ENCODE measurements at regions not wholly inside any gene's neighbourhood (a gene's known extent, or its start where the extent isn't known, plus 50 kb on each side); places are given as distances from the start of the nearest gene placed in this dataset.
"Not testable (repeated sequence)": the region's sequence is repeated elsewhere in the genome, so short reads cannot be mapped to it uniquely, and the experiment has no call there.

GRCh38 chr4:45292844-45293243, 566.5 kb upstream of the GNPDA2 start:
- no peaks in the 10 kb centered on the region for H3K36me3 Mint-ChIP-seq (ENCODE audit: low read depth)
- H3K27me3 Mint-ChIP-seq (ENCODE audit: low read depth) = peaks cover 2% of the 10 kb centered on the region
- TF ChIP-seq, protein P1, sequence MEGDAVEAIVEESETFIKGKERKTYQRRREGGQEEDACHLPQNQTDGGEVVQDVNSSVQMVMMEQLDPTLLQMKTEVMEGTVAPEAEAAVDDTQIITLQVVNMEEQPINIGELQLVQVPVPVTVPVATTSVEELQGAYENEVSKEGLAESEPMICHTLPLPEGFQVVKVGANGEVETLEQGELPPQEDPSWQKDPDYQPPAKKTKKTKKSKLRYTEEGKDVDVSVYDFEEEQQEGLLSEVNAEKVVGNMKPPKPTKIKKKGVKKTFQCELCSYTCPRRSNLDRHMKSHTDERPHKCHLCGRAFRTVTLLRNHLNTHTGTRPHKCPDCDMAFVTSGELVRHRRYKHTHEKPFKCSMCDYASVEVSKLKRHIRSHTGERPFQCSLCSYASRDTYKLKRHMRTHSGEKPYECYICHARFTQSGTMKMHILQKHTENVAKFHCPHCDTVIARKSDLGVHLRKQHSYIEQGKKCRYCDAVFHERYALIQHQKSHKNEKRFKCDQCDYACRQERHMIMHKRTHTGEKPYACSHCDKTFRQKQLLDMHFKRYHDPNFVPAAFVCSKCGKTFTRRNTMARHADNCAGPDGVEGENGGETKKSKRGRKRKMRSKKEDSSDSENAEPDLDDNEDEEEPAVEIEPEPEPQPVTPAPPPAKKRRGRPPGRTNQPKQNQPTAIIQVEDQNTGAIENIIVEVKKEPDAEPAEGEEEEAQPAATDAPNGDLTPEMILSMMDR (conservative IDR thresholded peaks at IDR 0.05) = no peak
- H3K4me1 Mint-ChIP-seq = no peaks in the 10 kb centered on the region
- no peak overlapping the region for H3K27ac Mint-ChIP-seq (ENCODE audit: unreplicated experiment)
- no peak for DNase-seq (ENCODE audit: low read depth, low spot score)
- peaks cover 10% of the 10 kb centered on the region for H3K9me3 Mint-ChIP-seq
- H3K4me3 Mint-ChIP-seq = no peak overlapping the region

DNA sequence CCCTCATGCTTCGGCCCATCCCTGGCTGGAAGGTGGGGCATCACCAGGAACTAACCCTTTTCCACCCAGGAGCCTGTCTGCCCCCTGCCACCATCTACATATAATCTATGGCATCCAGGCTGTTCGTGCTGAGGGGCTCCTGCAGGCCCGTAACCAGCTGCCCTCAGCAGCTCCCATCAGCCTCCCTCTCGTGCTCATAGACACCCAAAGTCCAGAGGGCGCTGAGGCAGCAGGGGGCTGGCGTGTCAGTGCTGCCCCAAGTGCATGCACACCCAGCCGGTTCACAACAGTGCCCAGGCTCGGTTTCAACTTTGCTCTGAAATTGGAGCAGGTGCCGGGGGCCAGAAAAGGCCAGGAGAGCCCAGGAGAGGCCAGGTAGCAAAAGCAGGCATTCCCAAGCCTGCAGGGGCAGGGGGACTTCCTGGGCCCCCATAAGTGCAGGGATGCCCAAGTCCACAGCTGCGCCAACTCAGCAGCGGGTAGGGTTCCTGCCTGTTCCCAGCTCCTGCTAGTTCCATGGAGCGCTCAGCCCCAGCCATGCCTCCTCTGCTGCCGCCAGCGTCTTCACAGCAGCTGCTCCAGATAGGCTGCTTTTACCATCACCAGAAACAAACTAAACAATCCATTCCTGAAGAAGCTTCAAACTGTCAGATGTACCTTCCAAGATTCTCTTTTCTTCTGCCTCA, 558.2 kb upstream of the GNPDA2 start:
- DNase-seq (ENCODE audit: low read depth, low spot score) = no peak
- H3K4me1 Mint-ChIP-seq = no peaks in the 10 kb centered on the region
- no peaks in the 10 kb centered on the region for H3K36me3 Mint-ChIP-seq (ENCODE audit: low read depth)
- no peak overlapping the region for H3K27ac Mint-ChIP-seq (ENCODE audit: unreplicated experiment)
- H3K27me3 Mint-ChIP-seq (ENCODE audit: low read depth) = no peaks in the 10 kb centered on the region
- TF ChIP-seq, protein P1 (conservative IDR thresholded peaks at IDR 0.05) = no peak
- H3K4me3 Mint-ChIP-seq = no peak overlapping the region
- H3K9me3 Mint-ChIP-seq = peaks cover 5% of the 10 kb centered on the region

- Mint-ChIP-seq H3K9me3 (peaks cover under 1% of the 10 kb centered on the region), H3K4me3 (no peak overlapping the region), H3K4me1 (no peaks in the 10 kb centered on the region), H3K27ac (ENCODE audit: unreplicated experiment) (no peak overlapping the region), H3K27me3 (ENCODE audit: low read depth) (no peaks in the 10 kb centered on the region), H3K36me3 (ENCODE audit: low read depth) (no peaks in the 10 kb centered on the region)
- no peak for DNase-seq (ENCODE audit: low read depth, low spot score)
- TF ChIP-seq, protein P1 (conservative IDR thresholded peaks at IDR 0.05) = no peak
Observed at GRCh38 chr4:45283352-45283751, 557.0 kb upstream of the GNPDA2 start.

DNA sequence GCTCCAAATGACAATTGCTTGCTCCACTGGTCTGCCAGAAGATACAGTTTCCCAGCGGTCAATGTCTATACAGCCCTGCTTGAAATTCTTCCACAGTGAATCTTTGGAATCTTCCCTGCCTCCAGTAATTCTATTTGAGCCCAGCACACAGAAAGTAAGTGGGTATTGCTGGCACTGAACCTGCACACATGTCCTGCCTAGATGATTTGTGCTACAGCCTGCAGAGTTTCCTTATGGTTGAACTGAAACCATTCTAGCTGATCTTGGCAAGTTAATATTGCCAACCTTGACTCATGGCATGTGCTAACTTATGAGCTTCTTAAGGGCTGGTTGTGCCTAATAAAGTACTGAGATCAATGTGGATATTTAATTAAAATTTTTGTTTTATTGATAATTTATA, 553.8 kb upstream of the GNPDA2 start:
- Mint-ChIP-seq H3K9me3 (no peaks in the 10 kb centered on the region), H3K4me1 (no peaks in the 10 kb centered on the region), H3K36me3 (ENCODE audit: low read depth) (no peaks in the 10 kb centered on the region), H3K27ac (ENCODE audit: unreplicated experiment) (no peak overlapping the region), H3K27me3 (ENCODE audit: low read depth) (no peaks in the 10 kb centered on the region), H3K4me3 (no peak overlapping the region)
- no peak for DNase-seq (ENCODE audit: low read depth, low spot score)
- TF ChIP-seq, protein P1 (conservative IDR thresholded peaks at IDR 0.05) = no peak

- H3K27ac Mint-ChIP-seq (ENCODE audit: unreplicated experiment) = no peak overlapping the region
- peaks cover 2% of the 10 kb centered on the region for H3K27me3 Mint-ChIP-seq (ENCODE audit: low read depth)
- TF ChIP-seq, protein P1 (conservative IDR thresholded peaks at IDR 0.05) = no peak
- H3K4me3 Mint-ChIP-seq = no peak overlapping the region
- H3K36me3 Mint-ChIP-seq (ENCODE audit: low read depth) = no peaks in the 10 kb centered on the region
- no peaks in the 10 kb centered on the region for H3K4me1 Mint-ChIP-seq
- DNase-seq (ENCODE audit: low read depth, low spot score) = no peak
- H3K9me3 Mint-ChIP-seq = no peaks in the 10 kb centered on the region
Observed at GRCh38 chr4:45275862-45276261, 549.5 kb upstream of the GNPDA2 start.

DNA sequence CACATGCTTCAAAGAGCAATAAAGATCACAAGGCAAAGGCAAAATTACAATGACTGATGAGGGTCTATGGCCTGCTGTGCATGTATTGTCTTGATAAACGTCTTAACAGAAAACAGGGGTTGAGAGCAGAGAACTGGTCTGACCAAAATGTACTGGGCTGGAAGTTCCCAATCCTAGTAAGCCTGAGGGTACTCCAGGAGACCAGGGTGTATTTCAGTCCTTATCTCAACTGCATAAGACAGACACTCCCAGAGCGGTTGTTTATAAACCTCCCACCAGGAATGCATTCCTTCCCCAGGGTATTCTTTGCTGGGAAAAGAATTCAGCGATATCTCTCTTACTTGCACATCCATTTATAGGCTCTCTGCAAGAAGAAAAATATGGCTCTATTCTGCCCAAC, 521.8 kb upstream of the GNPDA2 start:
- not testable (repeated sequence) for H3K4me3 Mint-ChIP-seq; H3K36me3 Mint-ChIP-seq (ENCODE audit: low read depth); H3K27ac Mint-ChIP-seq (ENCODE audit: unreplicated experiment); H3K27me3 Mint-ChIP-seq (ENCODE audit: low read depth); H3K9me3 Mint-ChIP-seq; H3K4me1 Mint-ChIP-seq; DNase-seq (ENCODE audit: low read depth, low spot score)
